Endodermal cell (in vitro differentiated cells): ENCODE measurements at regions not wholly inside any gene's neighbourhood (a gene's known extent, or its start where the extent isn't known, plus 50 kb on each side); places are given as distances from the start of the nearest gene placed in this dataset.
A peak's percentile ranks its signal among the peaks of the same experiment; 100 is the strongest.

ENCODE experiments used
- DNase-seq: peaks from one replicate; pipeline ENCODE4 v3.0.0-alpha.2; 2017
- H3K27ac ChIP-seq: 2 replicates; pipeline ENCODE4 v1.5.1; 2013; ENCODE audit warnings: mild to moderate bottlenecking, low read depth, low read length, moderate library complexity
- H3K27me3 ChIP-seq: 2 replicates; pipeline ENCODE4 v1.6.1; 2013; ENCODE audit warnings: mild to moderate bottlenecking, low read length, moderate library complexity; ENCODE audit not compliant: insufficient read depth, control insufficient read depth, poor library complexity, severe bottlenecking
- H3K36me3 ChIP-seq: 2 replicates; pipeline ENCODE4 v1.7.0; 2013; ENCODE audit warnings: mild to moderate bottlenecking, low read length, moderate library complexity; ENCODE audit not compliant: control insufficient read depth, insufficient read depth
- H3K4me1 ChIP-seq: one replicate; pipeline ENCODE4 v1.7.0; 2013; ENCODE audit warnings: low read length; ENCODE audit not compliant: control insufficient read depth, insufficient read depth
- H3K4me3 ChIP-seq: 2 replicates; pipeline ENCODE4 v1.5.1; 2013; ENCODE audit warnings: mild to moderate bottlenecking, low read length, moderate library complexity
- H3K9ac ChIP-seq: 2 replicates; pipeline ENCODE4 v1.6.1; 2013; ENCODE audit warnings: mild to moderate bottlenecking, low read length, moderate library complexity; ENCODE audit not compliant: poor library complexity, severe bottlenecking; ENCODE audit errors: extremely low read depth
- H3K9me3 ChIP-seq: 2 replicates; pipeline ENCODE4 v1.6.1; 2013; ENCODE audit warnings: mild to moderate bottlenecking, low read length, moderate library complexity; ENCODE audit not compliant: control insufficient read depth
- H3K27ac Mint-ChIP-seq: 2 replicates; pipeline ENCODE4 v1.8.0; 2020; ENCODE audit warnings: mixed read lengths
- H3K27me3 Mint-ChIP-seq: 2 replicates; pipeline ENCODE4 v1.8.0; 2021; ENCODE audit warnings: mild to moderate bottlenecking, mixed read lengths; ENCODE audit not compliant: insufficient read depth
- H3K36me3 Mint-ChIP-seq: 2 replicates; pipeline ENCODE4 v1.8.0; 2020; ENCODE audit warnings: low read depth, mixed read lengths
- H3K4me1 Mint-ChIP-seq: 2 replicates; pipeline ENCODE4 v1.8.0; 2020; ENCODE audit warnings: mixed read lengths
- H3K4me3 Mint-ChIP-seq: 2 replicates; pipeline ENCODE4 v1.8.0; 2020; ENCODE audit warnings: mild to moderate bottlenecking, moderate library complexity, mixed read lengths
- H3K9me3 Mint-ChIP-seq: 2 replicates; pipeline ENCODE4 v1.8.0; 2020; ENCODE audit warnings: mild to moderate bottlenecking, mixed read lengths
- CTCF ChIP-seq: fragments of 200-600 bp; sonication (generic); conservative IDR thresholded peaks from 2 replicates; pipeline ENCODE4 v1.5.0; 2021; ENCODE audit warnings: antibody characterized with exemption, mild to moderate bottlenecking
- WGBS, 2 experiments: methylation state at CpG; one replicate each; pipeline versions ENCODE4 v1.1.5 to v1.1.7; 2013; ENCODE audit warnings: missing lambda C conversion rate in 2 of 2, mixed read lengths in 1 of 2; ENCODE audit not compliant: insufficient coverage in 1 of 2, insufficient read length in 1 of 2; 5-methylcytosine and 5-hydroxymethylcytosine counted together

- no peak overlapping the region for H3K27ac ChIP-seq
- no peak overlapping the region for H3K27ac Mint-ChIP-seq
- H3K4me1 Mint-ChIP-seq = no peaks in the 10 kb centered on the region
- no peaks in the 10 kb centered on the region for H3K36me3 Mint-ChIP-seq
- whole genome bisulfite sequencing, 2 experiments = 77 to 95% methylated on average over 4 to 11 of the region's 11 CpGs
- no peaks in the 10 kb centered on the region for H3K27me3 ChIP-seq
- DNase-seq = peak; percentile 9
- peaks cover 10% of the 10 kb centered on the region for H3K9me3 Mint-ChIP-seq
- H3K4me3 ChIP-seq = no peak overlapping the region
- TF ChIP-seq CTCF = no peak
- H3K9ac ChIP-seq = no peak overlapping the region
- H3K36me3 ChIP-seq = no peaks in the 10 kb centered on the region
- no peak overlapping the region for H3K4me3 Mint-ChIP-seq
- peaks cover 4% of the 10 kb centered on the region for H3K27me3 Mint-ChIP-seq
- peaks cover 7% of the 10 kb centered on the region for H3K9me3 ChIP-seq
- H3K4me1 ChIP-seq = no peaks in the 10 kb centered on the region
Measured at GRCh38 chr22:49212466-49212865, 615.2 kb downstream of the BRD1 start.

GRCh38 chr22:49212002-49212401 lies 615.7 kb downstream of the BRD1 start:
- H3K9me3 Mint-ChIP-seq = peaks cover 6% of the 10 kb centered on the region
- Histone ChIP-seq H3K27me3 (no peaks in the 10 kb centered on the region), H3K27ac (no peak overlapping the region), H3K4me3 (no peak overlapping the region), H3K9ac (no peak overlapping the region), H3K4me1 (no peaks in the 10 kb centered on the region), H3K9me3 (peaks cover 2% of the 10 kb centered on the region), H3K36me3 (no peaks in the 10 kb centered on the region)
- no peaks in the 10 kb centered on the region for H3K4me1 Mint-ChIP-seq
- 79 to 87% methylated on average over 5 of the region's 5 CpGs for WGBS, 2 experiments
- H3K27me3 Mint-ChIP-seq = peaks cover 4% of the 10 kb centered on the region
- H3K4me3 Mint-ChIP-seq = no peak overlapping the region
- H3K36me3 Mint-ChIP-seq = no peaks in the 10 kb centered on the region
- no peak for TF ChIP-seq CTCF
- no peak overlapping the region for H3K27ac Mint-ChIP-seq
- peak; percentile 4 for DNase-seq

- no peak overlapping the region for H3K27ac ChIP-seq
- Mint-ChIP-seq H3K36me3 (no peaks in the 10 kb centered on the region), H3K27me3 (peaks cover 4% of the 10 kb centered on the region), H3K9me3 (no peaks in the 10 kb centered on the region), H3K4me3 (no peak overlapping the region), H3K4me1 (no peaks in the 10 kb centered on the region), H3K27ac (no peak overlapping the region)
- no peaks in the 10 kb centered on the region for H3K4me1 ChIP-seq
- H3K9me3 ChIP-seq = no peaks in the 10 kb centered on the region
- TF ChIP-seq CTCF = no peak
- no peak overlapping the region for H3K4me3 ChIP-seq
- WGBS, 2 experiments = 88 to 100% methylated on average over 1 to 5 of the region's 5 CpGs
- H3K27me3 ChIP-seq = no peaks in the 10 kb centered on the region
- no peaks in the 10 kb centered on the region for H3K36me3 ChIP-seq
- H3K9ac ChIP-seq = no peak overlapping the region
- peak; percentile 11 for DNase-seq
Measured at GRCh38 chr22:49211176-49211575, 616.5 kb downstream of the BRD1 start.
